GM21737 (cell line): ENCODE measurements at regions not wholly inside any gene's neighbourhood (a gene's known extent, or its start where the extent isn't known, plus 50 kb on each side); places are given as distances from the start of the nearest gene placed in this dataset.

Experiments used
- ATAC-seq: cut with Tn5 transposase; IDR thresholded peaks from one replicate; pipeline ENCODE4 v1.9.1; 2021; ENCODE audit warnings: mild to moderate bottlenecking, moderate library complexity; ENCODE audit not compliant: unreplicated experiment

- ATAC-seq: no peak
Observed at GRCh38 chr21:35940074-35940927, 120.0 kb downstream of the SETD4 start.

GRCh38 chr21:35938446-35938845 lies 121.9 kb downstream of the SETD4 start:
- no peak for ATAC-seq

- no peak for ATAC-seq
Observed at GRCh38 chr21:35933466-35933865, 126.9 kb downstream of the SETD4 start.

GRCh38 chr21:35932232-35932911 lies 128.0 kb downstream of the SETD4 start:
- no peak for ATAC-seq

- ATAC-seq: no peak
Observed at GRCh38 chr21:35929901-35930300, 130.4 kb downstream of the SETD4 start.

- ATAC-seq: no peak
Observed at GRCh38 chr21:35927262-35927661, 133.1 kb downstream of the SETD4 start.

GRCh38 chr21:35926003-35926740 lies 134.2 kb downstream of the SETD4 start:
- no peak for ATAC-seq

- ATAC-seq: no peak
Observed at GRCh38 chr21:35925497-35925896, 134.8 kb downstream of the SETD4 start.

GRCh38 chr21:35924714-35925301 lies 135.5 kb downstream of the SETD4 start:
- no peak for ATAC-seq

GRCh38 chr21:35923971-35924370 lies 136.4 kb downstream of the SETD4 start:
- no peak for ATAC-seq

GRCh38 chr21:35922618-35923017 lies 137.7 kb downstream of the SETD4 start:
- ATAC-seq: no peak

GRCh38 chr21:35921471-35921870 lies 138.9 kb downstream of the SETD4 start:
- no peak for ATAC-seq

GRCh38 chr21:35920436-35920835 lies 139.9 kb downstream of the SETD4 start:
- no peak for ATAC-seq

GRCh38 chr21:35915030-35915429 lies 145.3 kb downstream of the SETD4 start:
- ATAC-seq: no peak

GRCh38 chr21:35911412-35912191 lies 148.7 kb downstream of the SETD4 start:
- ATAC-seq: no peak

- no peak for ATAC-seq
Observed at GRCh38 chr21:35909456-35910223, 150.7 kb downstream of the SETD4 start.

GRCh38 chr21:35908311-35909078 lies 151.8 kb downstream of the SETD4 start:
- no peak for ATAC-seq

- ATAC-seq: no peak
Observed at GRCh38 chr21:35906586-35906985, 153.7 kb downstream of the SETD4 start.

GRCh38 chr21:35905963-35906345 lies 154.4 kb downstream of the SETD4 start:
- ATAC-seq: no peak
